Tibial nerve (tissue), 4 donors: ENCODE measurements at regions not wholly inside any gene's neighbourhood (a gene's known extent, or its start where the extent isn't known, plus 50 kb on each side); places are given as distances from the start of the nearest gene placed in this dataset.

Experiments
- DNase-seq, 2 donors: peaks; one replicate each; pipeline ENCODE4 v3.0.0-alpha.2; 2019; ENCODE audit warnings: low spot score in 2 of 2
- H3K27ac ChIP-seq, 4 donors: fragments of 200-600 bp; sonication (generic) in 3 of 4; one replicate each; pipeline ENCODE4 v1.5.1; 2017 to 2019; ENCODE audit warnings: mild to moderate bottlenecking in 1 of 4
- H3K27me3 ChIP-seq, 2 donors: fragments of 200-600 bp; sonication (generic) in 1 of 2; one replicate each; pipeline versions ENCODE4 v1.5.1 to v1.6.0; 2017 to 2019
- H3K36me3 ChIP-seq, 3 donors: fragments of 200-600 bp; sonication (generic); one replicate each; pipeline ENCODE4 v1.5.1; 2018 to 2019
- H3K4me1 ChIP-seq, 4 donors: fragments of 200-600 bp; sonication (generic) in 3 of 4; one replicate each; pipeline ENCODE4 v1.5.1; 2017 to 2019
- H3K4me3 ChIP-seq, 4 donors: fragments of 200-600 bp; sonication (generic) in 3 of 4; one replicate each; pipeline ENCODE4 v1.5.1; 2017 to 2019; ENCODE audit warnings: mild to moderate bottlenecking in 1 of 4, moderate library complexity in 1 of 4
- H3K9me3 ChIP-seq, 4 donors: fragments of 200-600 bp; sonication (generic) in 3 of 4; one replicate each; pipeline ENCODE4 v1.5.1; 2017 to 2019
- CTCF ChIP-seq, 5 experiments: fragments of 200-600 bp in 3 of 5; fragments of 450-650 bp in 2 of 5; sonication (generic) in 3 of 5; IDR thresholded peaks; one replicate each; pipeline ENCODE4 v1.5.1; 2016 to 2019; ENCODE audit warnings: antibody characterized with exemption in 5 of 5, mild to moderate bottlenecking in 3 of 5, moderate library complexity in 2 of 5
- EP300 ChIP-seq, 2 donors: sonication (generic); formaldehyde crosslinking; IDR thresholded peaks; one replicate each; pipeline ENCODE4 v1.6.1; 2017; ENCODE audit warnings: antibody characterized with exemption in 2 of 2, mild to moderate bottlenecking in 1 of 2
- POLR2A ChIP-seq, 2 donors: fragments of 450-650 bp; IDR thresholded peaks; one replicate each; pipeline ENCODE4 v1.6.1; 2017; ENCODE audit warnings: antibody characterized with exemption in 2 of 2, mild to moderate bottlenecking in 2 of 2, moderate library complexity in 2 of 2
- WGBS, 2 donors: methylation state at CpG; one replicate each; pipeline ENCODE4 v1.1.5; 2018; 5-methylcytosine and 5-hydroxymethylcytosine counted together

GRCh38 chr21:14678973-14679574 is 133.0 kb upstream of the SAMSN1 start:
- no peak for TF ChIP-seq POLR2A (IDR thresholded peaks at IDR 0.05)
- TF ChIP-seq CTCF (IDR thresholded peaks at IDR 0.05), result no peak
- no peak for TF ChIP-seq EP300 (IDR thresholded peaks at IDR 0.05)
- Histone ChIP-seq H3K4me3 (no peak overlapping the region), H3K4me1 (peaks cover 0 to 9% (median 0%) of the 10 kb centered on the region in 4 donors), H3K27ac (no peak overlapping the region), H3K36me3 (no peaks in the 10 kb centered on the region), H3K9me3 (no peaks in the 10 kb centered on the region), H3K27me3 (no peaks in the 10 kb centered on the region)
- 80 to 85% methylated on average over 3 of the region's 3 CpGs for WGBS, 2 donors
- no peak for DNase-seq

- no peaks in the 10 kb centered on the region for H3K27me3 ChIP-seq
- no peak for TF ChIP-seq EP300 (IDR thresholded peaks at IDR 0.05)
- TF ChIP-seq CTCF (IDR thresholded peaks at IDR 0.05), result no peak
- TF ChIP-seq POLR2A (IDR thresholded peaks at IDR 0.05), result no peak
- peaks cover 0 to 9% (median 0%) of the 10 kb centered on the region in 4 donors for H3K4me1 ChIP-seq
- H3K4me3 ChIP-seq, result no peak overlapping the region
- 84 to 88% methylated on average over 9 of the region's 9 CpGs for WGBS, 2 donors
- no peaks in the 10 kb centered on the region for H3K36me3 ChIP-seq
- no peaks in the 10 kb centered on the region for H3K9me3 ChIP-seq
- no peak overlapping the region for H3K27ac ChIP-seq
- DNase-seq, result no peak
Observed at GRCh38 chr21:14677639-14678179, 131.6 kb upstream of the SAMSN1 start.

- no peaks in the 10 kb centered on the region for H3K9me3 ChIP-seq
- no peaks in the 10 kb centered on the region for H3K36me3 ChIP-seq
- H3K27me3 ChIP-seq, result no peaks in the 10 kb centered on the region
- H3K4me1 ChIP-seq, result peaks cover 0 to 9% (median 0%) of the 10 kb centered on the region in 4 donors
- no peak overlapping the region for H3K27ac ChIP-seq
- TF ChIP-seq EP300 (IDR thresholded peaks at IDR 0.05) (no peak), CTCF (IDR thresholded peaks at IDR 0.05) (no peak), POLR2A (IDR thresholded peaks at IDR 0.05) (no peak)
- H3K4me3 ChIP-seq, result no peak overlapping the region
- DNase-seq, result no peak
Observed at GRCh38 chr21:14677013-14677412, 130.9 kb upstream of the SAMSN1 start.

- H3K27me3 ChIP-seq, result no peaks in the 10 kb centered on the region
- H3K36me3 ChIP-seq, result no peaks in the 10 kb centered on the region
- WGBS, 2 donors, result 50 to 52% methylated on average over 7 of the region's 7 CpGs
- peaks cover 0 to 9% (median 0%) of the 10 kb centered on the region in 4 donors for H3K4me1 ChIP-seq
- no peak for DNase-seq
- H3K27ac ChIP-seq, result peak overlapping the region in 1 of 4 donors; percentile 60
- no peak overlapping the region for H3K4me3 ChIP-seq
- no peak for TF ChIP-seq POLR2A (IDR thresholded peaks at IDR 0.05)
- TF ChIP-seq CTCF (IDR thresholded peaks at IDR 0.05), result no peak
- no peak for TF ChIP-seq EP300 (IDR thresholded peaks at IDR 0.05)
- H3K9me3 ChIP-seq, result no peaks in the 10 kb centered on the region
Observed at GRCh38 chr21:14675774-14676530, 129.8 kb upstream of the SAMSN1 start.

- DNase-seq, result no peak
- no peak overlapping the region for H3K27ac ChIP-seq
- TF ChIP-seq POLR2A (IDR thresholded peaks at IDR 0.05), result no peak
- no peak for TF ChIP-seq CTCF (IDR thresholded peaks at IDR 0.05)
- TF ChIP-seq EP300 (IDR thresholded peaks at IDR 0.05), result no peak
- H3K27me3 ChIP-seq, result no peaks in the 10 kb centered on the region
- no peaks in the 10 kb centered on the region for H3K36me3 ChIP-seq
- WGBS, 2 donors, result 41 to 49% methylated on average over 3 of the region's 3 CpGs
- H3K4me3 ChIP-seq, result no peak overlapping the region
- H3K9me3 ChIP-seq, result no peaks in the 10 kb centered on the region
- H3K4me1 ChIP-seq, result peaks cover 0 to 9% (median 0%) of the 10 kb centered on the region in 4 donors
Observed at GRCh38 chr21:14673649-14674048, 127.5 kb upstream of the SAMSN1 start.
